ENCODE measurements at regions not wholly inside any gene's neighbourhood (a gene's known extent, or its start where the extent isn't known, plus 50 kb on each side); places are given as distances from the start of the nearest gene placed in this dataset.

DNA sequence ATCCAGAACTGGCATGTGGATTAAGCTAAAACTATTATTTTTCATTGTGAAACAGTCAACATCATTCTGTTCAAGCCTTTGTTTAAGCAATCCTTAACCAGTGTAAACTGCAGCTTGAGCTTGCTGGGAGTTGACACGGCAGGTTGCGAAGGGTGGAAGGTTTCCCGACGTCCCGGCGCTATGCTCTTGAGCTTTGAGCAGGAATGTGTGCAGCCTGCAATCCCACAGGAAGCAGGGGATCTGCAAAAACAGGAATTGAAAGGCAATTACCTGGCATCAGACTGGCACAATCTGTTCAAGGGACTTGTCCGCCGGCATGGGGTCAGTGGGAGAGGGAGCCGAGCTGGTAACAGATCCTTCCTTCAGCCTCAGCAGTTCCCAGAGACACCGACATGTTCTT, 586.7 kb upstream of the SGCG start:
- Histone ChIP-seq H3K4me1 (ENCODE audit: control insufficient read depth in 2 of 2, insufficient read depth in 2 of 2, low read length in 2 of 2) (no peaks in the 10 kb centered on the region), H3K9me3 (ENCODE audit: control extremely low read depth in 1 of 3, control insufficient read depth in 2 of 3, insufficient read depth in 1 of 3, low read length in 2 of 3) (no peaks in the 10 kb centered on the region), H3K9ac (ENCODE audit: low read length) (no peak overlapping the region), H3K27ac (ENCODE audit: low read length in 2 of 2) (no peak overlapping the region), H2AFZ (ENCODE audit: insufficient read depth, low read depth, low read length, poor library complexity, severe bottlenecking) (no peak overlapping the region), H3K4me3 (ENCODE audit: control extremely low read depth in 1 of 5, extremely low read depth in 1 of 5, insufficient read depth in 1 of 5, low read depth in 2 of 5, low read length in 4 of 5) (no peak overlapping the region), H3K4me2 (replicated peaks; ENCODE audit: low read depth, low read length, poor library complexity, severe bottlenecking) (no peak overlapping the region), H3K27me3 (replicated peaks in 1 of 4; ENCODE audit: control extremely low read depth in 1 of 4, control insufficient read depth in 3 of 4, insufficient read depth in 4 of 4, low read length in 3 of 4) (no peaks in the 10 kb centered on the region), H3K36me3 (replicated peaks in 1 of 2; ENCODE audit: control extremely low read depth in 1 of 2, control insufficient read depth in 1 of 2, extremely low read depth in 1 of 2, insufficient read depth in 2 of 2, low read length in 1 of 2) (no peaks in the 10 kb centered on the region), H4K20me1 (ENCODE audit: control insufficient read depth, insufficient read depth, low read length, poor library complexity, severe bottlenecking) (no peaks in the 10 kb centered on the region), H3K79me2 (ENCODE audit: control insufficient read depth, insufficient read depth, low read length) (no peaks in the 10 kb centered on the region)
- H3K27me3 Mint-ChIP-seq, result no peaks in the 10 kb centered on the region
- ChIA-PET POLR2A (no interaction called here), CTCF (no interaction called here)
- H3K27ac Mint-ChIP-seq, result no peak overlapping the region
- H3K9me3 Mint-ChIP-seq (ENCODE audit: insufficient read depth), result no peaks in the 10 kb centered on the region
- DNase-seq (no peak), ATAC-seq (ENCODE audit: low read depth) (no peak)
- no peak overlapping the region for H3K4me3 Mint-ChIP-seq
- TF ChIP-seq EZH2 (IDR thresholded peaks at IDR 0.05; ENCODE audit: borderline replicate concordance, insufficient read depth, low read depth, low read length, poor library complexity, severe bottlenecking), result no peak
- TF ChIP-seq, protein P1, sequence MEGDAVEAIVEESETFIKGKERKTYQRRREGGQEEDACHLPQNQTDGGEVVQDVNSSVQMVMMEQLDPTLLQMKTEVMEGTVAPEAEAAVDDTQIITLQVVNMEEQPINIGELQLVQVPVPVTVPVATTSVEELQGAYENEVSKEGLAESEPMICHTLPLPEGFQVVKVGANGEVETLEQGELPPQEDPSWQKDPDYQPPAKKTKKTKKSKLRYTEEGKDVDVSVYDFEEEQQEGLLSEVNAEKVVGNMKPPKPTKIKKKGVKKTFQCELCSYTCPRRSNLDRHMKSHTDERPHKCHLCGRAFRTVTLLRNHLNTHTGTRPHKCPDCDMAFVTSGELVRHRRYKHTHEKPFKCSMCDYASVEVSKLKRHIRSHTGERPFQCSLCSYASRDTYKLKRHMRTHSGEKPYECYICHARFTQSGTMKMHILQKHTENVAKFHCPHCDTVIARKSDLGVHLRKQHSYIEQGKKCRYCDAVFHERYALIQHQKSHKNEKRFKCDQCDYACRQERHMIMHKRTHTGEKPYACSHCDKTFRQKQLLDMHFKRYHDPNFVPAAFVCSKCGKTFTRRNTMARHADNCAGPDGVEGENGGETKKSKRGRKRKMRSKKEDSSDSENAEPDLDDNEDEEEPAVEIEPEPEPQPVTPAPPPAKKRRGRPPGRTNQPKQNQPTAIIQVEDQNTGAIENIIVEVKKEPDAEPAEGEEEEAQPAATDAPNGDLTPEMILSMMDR (IDR thresholded peaks at IDR 0.05), result no peak
- 87% methylated on average over 9 of the region's 10 CpGs for WGBS (ENCODE audit: insufficient coverage)
- no peaks in the 10 kb centered on the region for H3K4me1 Mint-ChIP-seq
- intact Hi-C loops (cut with micrococcal nuclease), result no loop called here

DNA sequence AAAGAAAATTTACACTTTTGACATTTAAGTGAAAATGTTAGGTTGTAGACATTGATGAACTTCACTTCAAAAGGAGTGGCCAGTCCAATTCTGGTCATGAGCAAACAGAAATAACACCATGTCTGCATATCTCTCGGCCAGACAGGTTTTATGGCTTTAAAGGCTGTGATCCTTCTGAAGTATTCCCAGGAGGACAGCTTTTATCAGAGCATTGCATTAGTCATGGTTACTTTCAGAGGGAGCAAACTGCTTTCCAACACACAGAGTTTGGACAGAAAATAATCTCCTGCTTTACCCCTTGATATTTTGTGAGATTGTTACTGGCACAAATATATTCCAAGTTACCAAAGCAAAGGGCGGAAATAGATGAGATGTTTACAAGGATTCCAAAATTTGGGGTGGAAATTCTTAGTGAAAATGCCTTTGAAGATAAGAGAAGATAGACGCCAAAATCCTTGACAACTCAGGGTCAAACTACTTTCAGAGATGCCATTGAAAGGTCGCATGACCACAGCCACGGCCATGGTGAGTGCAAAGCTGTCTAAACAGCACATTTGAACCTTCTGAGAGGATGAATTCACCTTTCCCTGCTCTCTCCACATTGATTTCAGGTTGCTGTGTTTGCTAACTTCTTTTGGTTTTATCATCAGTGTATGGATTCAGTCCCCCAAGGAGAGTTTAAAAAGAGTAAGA, 584.5 kb upstream of the SGCG start:
- H3K79me2 ChIP-seq (ENCODE audit: control insufficient read depth, insufficient read depth, low read length), result no peaks in the 10 kb centered on the region
- DNase-seq (no peak), ATAC-seq (ENCODE audit: low read depth) (no peak)
- no peak overlapping the region for H3K4me2 ChIP-seq (replicated peaks; ENCODE audit: low read depth, low read length, poor library complexity, severe bottlenecking)
- no peak overlapping the region for H3K27ac ChIP-seq (ENCODE audit: low read length in 2 of 2)
- Mint-ChIP-seq H3K9me3 (ENCODE audit: insufficient read depth) (no peaks in the 10 kb centered on the region), H3K4me3 (no peak overlapping the region), H3K27ac (no peak overlapping the region), H3K27me3 (no peaks in the 10 kb centered on the region), H3K4me1 (no peaks in the 10 kb centered on the region)
- no peak overlapping the region for H2AFZ ChIP-seq (ENCODE audit: insufficient read depth, low read depth, low read length, poor library complexity, severe bottlenecking)
- H3K27me3 ChIP-seq (replicated peaks in 1 of 4; ENCODE audit: control extremely low read depth in 1 of 4, control insufficient read depth in 3 of 4, insufficient read depth in 4 of 4, low read length in 3 of 4), result no peaks in the 10 kb centered on the region
- TF ChIP-seq EZH2 (IDR thresholded peaks at IDR 0.05; ENCODE audit: borderline replicate concordance, insufficient read depth, low read depth, low read length, poor library complexity, severe bottlenecking), result no peak
- TF ChIP-seq, protein P1 (IDR thresholded peaks at IDR 0.05), result no peak
- no peaks in the 10 kb centered on the region for H3K36me3 ChIP-seq (replicated peaks in 1 of 2; ENCODE audit: control extremely low read depth in 1 of 2, control insufficient read depth in 1 of 2, extremely low read depth in 1 of 2, insufficient read depth in 2 of 2, low read length in 1 of 2)
- 38% methylated on average over 1 of the region's 5 CpGs for WGBS (ENCODE audit: insufficient coverage)
- no peaks in the 10 kb centered on the region for H3K4me1 ChIP-seq (ENCODE audit: control insufficient read depth in 2 of 2, insufficient read depth in 2 of 2, low read length in 2 of 2)
- intact Hi-C loops (cut with micrococcal nuclease), result no loop called here
- ChIA-PET CTCF (no interaction called here), POLR2A (no interaction called here)
- H3K4me3 ChIP-seq (ENCODE audit: control extremely low read depth in 1 of 5, extremely low read depth in 1 of 5, insufficient read depth in 1 of 5, low read depth in 2 of 5, low read length in 4 of 5), result no peak overlapping the region
- no peak overlapping the region for H3K9ac ChIP-seq (ENCODE audit: low read length)
- H3K9me3 ChIP-seq (ENCODE audit: control extremely low read depth in 1 of 3, control insufficient read depth in 2 of 3, insufficient read depth in 1 of 3, low read length in 2 of 3), result no peaks in the 10 kb centered on the region
- no peaks in the 10 kb centered on the region for H4K20me1 ChIP-seq (ENCODE audit: control insufficient read depth, insufficient read depth, low read length, poor library complexity, severe bottlenecking)

Measured in B cell (primary cell).